MM.1S (cell line): ENCODE measurements at regions not wholly inside any gene's neighbourhood (a gene's known extent, or its start where the extent isn't known, plus 50 kb on each side); places are given as distances from the start of the nearest gene placed in this dataset.

Experiments
- CTCF ChIP-seq: fragments of 300-600 bp; sonication (generic); IDR thresholded peaks from 2 replicates; pipeline ENCODE4 v1.5.1; 2016; ENCODE audit warnings: antibody characterized with exemption, low read length, mixed read lengths
- EZH2 ChIP-seq: fragments of 300-600 bp; sonication (generic); optimal IDR thresholded peaks from 2 replicates; pipeline ENCODE3; 2017; ENCODE audit warnings: low read depth, mild to moderate bottlenecking, antibody characterized with exemption, low read length, mixed read lengths
- EZH2phosphoT487 ChIP-seq: fragments of 300-600 bp; sonication (generic); IDR thresholded peaks from 2 replicates; pipeline ENCODE4 v1.6.1; 2018; ENCODE audit warnings: antibody characterized with exemption, low read length

GRCh38 chr1:90106311-90106710, 111.4 kb downstream of the ZNF326 start:
- TF ChIP-seq CTCF = no peak
- no peak for TF ChIP-seq EZH2
- TF ChIP-seq EZH2phosphoT487 = no peak
